AG10803 (cell line): ENCODE measurements at regions not wholly inside any gene's neighbourhood (a gene's known extent, or its start where the extent isn't known, plus 50 kb on each side); places are given as distances from the start of the nearest gene placed in this dataset.
A peak's percentile ranks its signal among the peaks of the same experiment; 100 is the strongest.

Experiments
- DNase-seq: peaks from one replicate; pipeline ENCODE4 v3.0.0; 2010; ENCODE audit warnings: low read depth
- H3K4me3 ChIP-seq: 2 replicates; pipeline ENCODE4 v1.5.1; 2011; ENCODE audit warnings: mild to moderate bottlenecking, low read length, control low read depth
- TF ChIP-seq, protein P1 (sequence below): conservative IDR thresholded peaks from 2 replicates; pipeline ENCODE4 v1.5.1; 2011; ENCODE audit warnings: mild to moderate bottlenecking, low read length, control low read depth, inconsistent platforms

DNA sequence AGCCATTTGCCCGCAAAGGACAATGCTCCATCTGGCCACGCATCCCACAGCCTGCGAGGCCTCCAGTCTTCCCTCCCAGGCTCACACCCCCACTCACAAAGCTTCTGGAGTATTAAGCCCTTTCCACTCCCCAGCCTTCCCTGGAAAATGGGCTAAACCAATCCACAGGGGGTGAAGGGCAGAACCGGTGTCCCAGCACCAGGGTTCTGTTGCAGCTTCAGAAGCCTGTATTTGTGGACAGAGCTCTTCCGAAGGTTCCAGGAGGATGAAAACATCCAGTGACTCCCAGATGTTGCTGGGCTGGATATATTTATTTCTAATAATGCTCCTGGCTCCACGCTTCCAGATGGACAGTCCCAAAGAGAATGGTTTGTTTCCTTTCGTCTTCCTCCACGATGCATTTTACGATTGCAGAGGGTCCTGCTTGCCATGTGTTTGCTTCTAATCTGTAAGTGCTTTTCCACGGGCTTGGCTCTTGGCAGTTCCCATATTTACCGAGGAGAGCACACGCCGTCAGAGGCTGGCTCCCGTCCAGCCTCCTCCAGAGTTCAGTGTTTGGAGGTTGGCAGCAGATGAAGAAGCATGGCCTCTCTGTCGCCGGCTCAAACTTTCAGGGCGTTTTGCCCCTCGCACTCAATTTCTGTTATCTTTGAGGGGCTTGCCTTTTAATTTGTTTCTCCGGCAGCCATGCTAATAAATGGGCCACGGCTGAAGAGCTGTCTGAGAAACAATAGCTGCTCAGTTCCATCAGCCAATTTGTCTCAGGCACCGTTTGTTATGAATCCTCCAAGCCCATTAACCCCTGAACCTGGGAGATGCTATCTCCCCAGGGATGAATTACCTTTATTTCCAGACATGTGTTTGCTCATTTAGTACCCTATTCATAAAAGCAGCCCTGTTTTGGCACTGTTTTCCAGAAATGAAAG, 367.9 kb upstream of the PROK2 start:
- DNase-seq = peak; percentile 83
- TF ChIP-seq, protein P1, sequence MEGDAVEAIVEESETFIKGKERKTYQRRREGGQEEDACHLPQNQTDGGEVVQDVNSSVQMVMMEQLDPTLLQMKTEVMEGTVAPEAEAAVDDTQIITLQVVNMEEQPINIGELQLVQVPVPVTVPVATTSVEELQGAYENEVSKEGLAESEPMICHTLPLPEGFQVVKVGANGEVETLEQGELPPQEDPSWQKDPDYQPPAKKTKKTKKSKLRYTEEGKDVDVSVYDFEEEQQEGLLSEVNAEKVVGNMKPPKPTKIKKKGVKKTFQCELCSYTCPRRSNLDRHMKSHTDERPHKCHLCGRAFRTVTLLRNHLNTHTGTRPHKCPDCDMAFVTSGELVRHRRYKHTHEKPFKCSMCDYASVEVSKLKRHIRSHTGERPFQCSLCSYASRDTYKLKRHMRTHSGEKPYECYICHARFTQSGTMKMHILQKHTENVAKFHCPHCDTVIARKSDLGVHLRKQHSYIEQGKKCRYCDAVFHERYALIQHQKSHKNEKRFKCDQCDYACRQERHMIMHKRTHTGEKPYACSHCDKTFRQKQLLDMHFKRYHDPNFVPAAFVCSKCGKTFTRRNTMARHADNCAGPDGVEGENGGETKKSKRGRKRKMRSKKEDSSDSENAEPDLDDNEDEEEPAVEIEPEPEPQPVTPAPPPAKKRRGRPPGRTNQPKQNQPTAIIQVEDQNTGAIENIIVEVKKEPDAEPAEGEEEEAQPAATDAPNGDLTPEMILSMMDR = no peak
- peak overlapping the region; percentile 52 for H3K4me3 ChIP-seq

DNA sequence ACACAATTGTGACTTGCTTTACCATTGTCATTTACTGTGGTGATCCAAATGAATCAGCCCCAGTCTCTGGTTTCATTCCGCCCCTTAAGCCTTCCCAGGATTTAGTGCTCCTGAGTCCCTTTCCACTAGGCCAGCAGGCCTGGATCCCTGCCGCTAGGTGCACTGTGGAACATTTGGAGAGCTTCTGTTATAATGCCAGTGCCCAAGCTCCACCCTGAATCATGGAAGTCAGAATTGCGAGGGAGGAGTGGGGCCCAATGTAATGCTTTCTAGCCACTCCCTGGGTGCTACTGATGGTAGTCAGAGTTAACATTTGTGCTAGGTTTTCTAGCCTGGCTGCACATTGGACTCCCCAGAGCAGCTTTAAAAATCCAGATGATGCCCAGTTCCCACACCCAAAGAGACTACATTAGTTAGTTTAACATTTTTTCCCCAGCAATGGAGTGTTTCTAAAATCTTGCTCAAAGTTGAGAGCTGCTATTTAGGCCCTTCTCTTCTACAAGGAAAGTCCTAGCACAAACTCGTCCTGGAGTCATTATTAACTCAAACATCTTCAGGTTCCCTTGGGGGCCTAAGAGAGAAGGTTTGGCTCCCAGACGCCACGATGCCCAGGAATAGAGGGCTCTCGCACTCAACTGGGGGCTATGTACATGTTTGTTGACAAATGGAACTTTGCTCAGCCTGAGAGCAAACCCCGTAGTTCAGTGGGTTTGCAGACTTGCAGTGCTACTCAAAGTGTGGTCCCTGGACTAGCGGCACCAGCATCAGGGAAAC, 366.7 kb upstream of the PROK2 start:
- no peak for DNase-seq
- TF ChIP-seq, protein P1 = no peak
- no peak overlapping the region for H3K4me3 ChIP-seq

DNA sequence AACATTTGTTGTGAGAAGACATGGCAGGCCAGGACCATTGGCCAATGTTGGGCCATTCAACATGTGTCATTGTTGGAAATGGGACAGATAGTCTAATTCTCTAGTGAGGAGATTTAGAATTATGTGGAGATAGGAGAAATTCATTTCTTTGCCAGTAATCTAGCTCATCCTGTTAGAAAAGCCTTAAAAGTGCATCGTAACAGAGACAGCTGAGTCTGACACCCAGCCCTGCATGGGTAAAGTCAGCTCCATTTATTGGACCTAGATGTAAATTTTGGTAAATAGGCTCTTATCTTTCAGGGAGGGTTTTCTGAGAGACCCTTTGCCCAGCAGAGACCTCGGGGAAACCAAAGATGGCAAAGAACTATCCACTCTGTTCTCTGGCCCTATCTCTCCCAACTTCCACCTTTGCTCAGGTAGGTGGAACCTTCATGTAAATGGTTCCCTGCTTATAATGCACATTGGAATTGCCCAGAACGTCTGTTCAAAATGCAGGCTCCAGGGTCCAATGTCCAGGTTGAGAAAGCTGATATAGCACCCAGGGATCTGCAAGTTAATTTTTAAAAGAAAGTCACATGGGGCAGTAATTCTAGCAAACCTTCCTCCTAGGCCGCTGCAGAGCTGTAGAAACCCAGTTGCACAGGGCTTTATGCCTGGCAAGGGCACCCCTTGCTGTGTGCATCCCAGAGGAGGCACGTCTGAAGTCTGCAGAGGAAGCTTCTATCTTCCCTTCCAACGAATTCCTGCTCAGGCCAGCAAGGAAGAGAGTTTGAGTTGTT, 365.9 kb upstream of the PROK2 start:
- H3K4me3 ChIP-seq = no peak overlapping the region
- DNase-seq = no peak
- TF ChIP-seq, protein P1 = no peak

DNA sequence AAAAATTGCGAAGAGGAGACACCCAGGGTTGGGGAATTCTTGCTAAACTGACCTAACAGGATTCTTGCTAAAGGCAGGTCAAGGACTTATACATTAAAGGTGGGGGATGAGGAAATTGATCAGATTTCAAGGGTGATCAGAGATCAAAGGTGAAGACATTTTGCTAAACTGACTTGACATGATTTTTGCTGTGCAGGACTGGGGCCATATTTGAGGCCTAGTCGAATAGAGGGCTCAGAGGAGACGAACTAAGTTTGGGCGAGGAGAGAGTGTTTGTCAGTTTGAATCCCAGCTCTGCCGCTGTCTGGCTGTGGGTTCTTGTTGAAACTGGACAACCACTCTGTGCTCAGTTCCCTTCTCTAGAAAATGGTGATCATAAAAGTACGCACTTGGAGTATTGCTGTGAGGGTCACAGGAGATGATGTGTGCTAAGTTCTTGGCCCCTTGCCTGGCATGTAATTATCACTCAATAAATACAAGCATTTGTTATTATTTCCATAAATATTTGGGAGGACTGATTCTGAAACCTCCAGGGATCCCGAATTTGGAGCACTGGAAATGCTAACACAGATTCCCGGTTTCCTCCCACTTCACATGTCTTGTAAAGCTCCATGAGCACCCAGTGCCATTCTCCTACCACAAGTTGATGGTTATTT, 364.8 kb upstream of the PROK2 start:
- TF ChIP-seq, protein P1 = no peak
- DNase-seq = no peak
- no peak overlapping the region for H3K4me3 ChIP-seq

DNA sequence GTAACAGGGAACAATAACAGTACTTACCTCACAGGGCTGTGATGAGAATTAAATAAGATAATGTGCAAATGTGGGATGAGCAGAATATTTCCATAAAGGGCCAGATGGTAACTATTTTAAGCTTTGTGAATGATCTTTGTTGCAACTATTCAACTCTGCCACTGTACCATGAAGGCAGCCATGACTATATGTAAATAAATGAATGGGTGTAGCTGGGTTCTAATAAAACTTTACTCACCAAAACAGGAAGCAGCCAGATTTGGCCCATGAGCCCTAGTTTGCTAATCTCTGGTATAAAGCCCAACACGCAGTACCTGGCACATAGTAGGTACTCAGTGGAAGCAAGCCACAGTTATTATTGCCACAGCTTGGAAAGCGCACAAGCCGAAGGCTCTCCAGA, 362.7 kb upstream of the PROK2 start:
- H3K4me3 ChIP-seq = no peak overlapping the region
- DNase-seq = no peak
- TF ChIP-seq, protein P1 = no peak

DNA sequence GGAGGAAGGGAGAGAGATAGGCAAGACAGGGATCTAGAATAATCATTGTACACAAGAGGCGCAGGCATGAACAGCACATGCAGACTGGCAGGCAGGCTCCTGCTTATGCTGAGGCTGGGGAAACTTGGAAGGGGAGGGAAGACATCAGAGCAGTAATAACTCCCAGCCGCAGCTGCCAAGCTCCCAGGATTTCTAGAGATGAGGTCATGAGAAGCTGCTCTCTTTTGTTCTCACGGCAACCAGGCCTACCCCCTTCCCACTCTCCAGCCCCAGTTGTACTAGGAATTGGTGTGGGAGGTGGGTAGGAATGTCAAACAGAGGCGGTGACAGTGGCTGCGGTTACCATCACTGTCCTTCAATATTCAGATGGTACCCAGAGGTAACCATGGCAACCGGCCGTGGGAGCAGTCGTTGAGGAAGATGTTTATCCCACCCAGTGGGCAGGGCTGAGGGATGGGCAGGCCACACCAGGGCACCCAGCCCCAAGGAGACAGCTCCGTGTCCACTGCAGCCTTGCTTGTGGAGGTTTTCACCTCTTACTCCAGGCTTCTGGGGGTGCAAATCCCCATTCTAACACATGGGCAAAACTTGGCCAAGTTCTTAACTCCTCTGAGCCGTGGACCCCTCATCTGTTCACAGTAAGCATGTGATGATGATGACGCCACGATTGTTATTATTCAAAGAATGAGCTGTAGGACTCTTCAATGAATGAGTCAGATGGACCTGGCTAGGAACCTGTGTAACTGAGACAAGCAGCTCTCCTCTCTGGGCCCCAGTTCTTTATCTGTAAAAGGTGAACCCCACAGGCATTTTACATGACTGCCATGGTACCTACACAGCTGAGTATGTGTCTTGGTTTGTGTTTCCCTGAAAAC, 360.8 kb upstream of the PROK2 start:
- no peak overlapping the region for H3K4me3 ChIP-seq
- DNase-seq = peak; percentile 95
- TF ChIP-seq, protein P1 = no peak
